HepG2 (cell line): ENCODE measurements at regions not wholly inside any gene's neighbourhood (a gene's known extent, or its start where the extent isn't known, plus 50 kb on each side); places are given as distances from the start of the nearest gene placed in this dataset.
A peak's percentile ranks its signal among the peaks of the same experiment; 100 is the strongest.

Source experiments
- ATAC-seq: fragments of 200-7000 bp; cut with Tn5 transposase; 3 replicates; pipeline ENCODE4 v1.9.1; 2020; ENCODE audit warnings: mild to moderate bottlenecking, moderate library complexity
- BruUV-seq: library from RNA; stranded (reverse); fragments of 400-500 nt; replicated peaks from 2 replicates; lab custom pipeline; 2021; lab: Mats Ljungman, UMichigan
- CTCF ChIA-PET: fragments of 300-600 bp; formaldehyde crosslinking; extraction: SDS; loops from one replicate; lab custom pipeline; 2021; ENCODE audit warnings: low total read pairs, inconsistent platforms, low intra/inter-chr PET ratio; lab: Yijun Ruan, JAX
- POLR2A ChIA-PET: fragments of 350-600 bp; sonication (Branson Sonifier 250); formaldehyde crosslinking; loops from one replicate; lab custom pipeline; 2020; ENCODE audit warnings: antibody characterized with exemption, inconsistent platforms; lab: Yijun Ruan, JAX
- DNase-seq: peaks from one replicate; pipeline ENCODE4 v3.0.0-alpha.2; 2015; ENCODE audit warnings: low spot score
- FAIRE-seq: peaks from 3 replicates; lab custom pipeline; 2011; peaks lifted over from hg19 to GRCh38; lab: Jason Lieb, UNC
- H2AFZ ChIP-seq: one replicate; pipeline ENCODE4 v1.6.1; 2011; ENCODE audit warnings: low read length, inconsistent platforms
- H3K27ac ChIP-seq: fragments of 300-600 bp; 3 replicates; pipeline ENCODE4 v1.8.0; 2011; ENCODE audit warnings: mixed run types, mild to moderate bottlenecking, mixed read lengths, low read length, inconsistent platforms; ENCODE audit not compliant: insufficient read depth; ENCODE audit errors: extremely low read length
- H3K27me3 ChIP-seq, 2 experiments: fragments of 200-600 bp in 1 of 2; 2 replicates in 1 of 2; 3 replicates in 1 of 2; pipeline versions ENCODE4 v1.6.0 to v1.8.0; 2011; ENCODE audit warnings: low read length in 2 of 2, mild to moderate bottlenecking in 2 of 2, moderate library complexity in 2 of 2, inconsistent platforms in 1 of 2; ENCODE audit not compliant: insufficient read depth in 2 of 2, control insufficient read depth in 1 of 2
- H3K36me3 ChIP-seq, 2 experiments: fragments of 200-600 bp in 1 of 2; replicated peaks in 1 of 2; 2 replicates in 1 of 2; 3 replicates in 1 of 2; pipeline versions ENCODE4 v1.5.1 to v1.8.0; 2011; ENCODE audit warnings: low read length in 2 of 2, inconsistent platforms in 1 of 2; ENCODE audit not compliant: insufficient read depth in 2 of 2, control insufficient read depth in 1 of 2
- H3K4me1 ChIP-seq: 2 replicates; pipeline ENCODE4 v1.5.1; 2012; ENCODE audit warnings: low read length, inconsistent platforms; ENCODE audit not compliant: insufficient read depth
- H3K4me2 ChIP-seq: 2 replicates; pipeline ENCODE4 v1.6.0; 2011; ENCODE audit warnings: low read depth, low read length, inconsistent platforms
- H3K4me3 ChIP-seq, 3 experiments: fragments of 200-600 bp in 1 of 3; sonication (generic), shearing (Covaris generic) in 1 of 3; replicated peaks in 1 of 3; 2 replicates each; pipeline ENCODE4 v1.5.1; 2011 to 2016; ENCODE audit warnings: low read length in 3 of 3, inconsistent platforms in 2 of 3, low read depth in 2 of 3, mild to moderate bottlenecking in 2 of 3, control low read depth in 1 of 3, mixed read lengths in 1 of 3; ENCODE audit not compliant: insufficient read depth in 1 of 3
- H3K79me2 ChIP-seq: one replicate; pipeline ENCODE4 v1.6.1; 2011; ENCODE audit warnings: low read length, inconsistent platforms; ENCODE audit not compliant: insufficient read depth
- H3K9ac ChIP-seq: 2 replicates; pipeline ENCODE4 v1.6.0; 2011; ENCODE audit warnings: mild to moderate bottlenecking, low read depth, low read length, inconsistent platforms; ENCODE audit not compliant: insufficient read depth
- H3K9me3 ChIP-seq: 2 replicates; pipeline ENCODE4 v1.5.1; 2012; ENCODE audit warnings: mild to moderate bottlenecking, low read length
- H4K20me1 ChIP-seq: 2 replicates; pipeline ENCODE4 v1.6.0; 2011; ENCODE audit warnings: inconsistent platforms, mild to moderate bottlenecking, low read length, moderate library complexity; ENCODE audit not compliant: insufficient read depth
- ARID2 ChIP-seq: sonication (generic); formaldehyde crosslinking; IDR thresholded peaks from 2 replicates; pipeline ENCODE4 v1.8.1; 2022; ENCODE audit warnings: mild to moderate bottlenecking, missing genetic modification reagents, borderline replicate concordance
- ETV5 ChIP-seq: IDR thresholded peaks from 2 replicates; pipeline ENCODE4 v1.6.1; 2018; ENCODE audit warnings: missing biosample characterization, missing genetic modification reagents, inconsistent platforms, borderline replicate concordance
- MYNN ChIP-seq: sonication (generic); formaldehyde crosslinking; IDR thresholded peaks from 2 replicates; pipeline ENCODE4 v1.4.0; 2020; ENCODE audit warnings: mild to moderate bottlenecking, low read depth, missing genetic modification reagents
- PRDM15 ChIP-seq: sonication (generic); formaldehyde crosslinking; IDR thresholded peaks from 2 replicates; pipeline ENCODE4 v1.4.0; 2020; ENCODE audit warnings: missing genetic modification reagents
- ZMAT3 ChIP-seq: sonication (generic); formaldehyde crosslinking; conservative IDR thresholded peaks from 2 replicates; pipeline ENCODE4 v1.7.0; 2021; ENCODE audit warnings: missing genetic modification reagents
- ZMAT5 ChIP-seq: sonication (generic); formaldehyde crosslinking; IDR thresholded peaks from 2 replicates; pipeline ENCODE4 v1.5.0; 2020; ENCODE audit warnings: mild to moderate bottlenecking, low read depth, missing genetic modification reagents, borderline replicate concordance
- ZNF253 ChIP-seq: sonication (generic); formaldehyde crosslinking; IDR thresholded peaks from 2 replicates; pipeline ENCODE4 v1.8.0; 2022; ENCODE audit warnings: mild to moderate bottlenecking, missing genetic modification reagents, borderline replicate concordance
- ZNF780A ChIP-seq: sonication (generic); formaldehyde crosslinking; IDR thresholded peaks from 2 replicates; pipeline ENCODE4 v1.8.0; 2022; ENCODE audit warnings: mild to moderate bottlenecking, missing genetic modification reagents, moderate library complexity
- ZNF83 ChIP-seq: sonication (generic); formaldehyde crosslinking; IDR thresholded peaks from 2 replicates; pipeline ENCODE4 v1.4.0; 2020; ENCODE audit warnings: missing genetic modification reagents, mild to moderate bottlenecking, borderline replicate concordance
- WGBS: methylation state at CpG from one replicate; pipeline ENCODE4 v1.1.6; 2017; ENCODE audit warnings: low lambda C conversion rate; 5-methylcytosine and 5-hydroxymethylcytosine counted together
- in situ Hi-C: cut with HindIII; loops from 2 replicates; pipeline ENCODE4 v1.10.0; 2017; ENCODE audit warnings: low pct_unique_long_range_greater_than_20kb; ENCODE audit not compliant: extremely low pct_ligation_motif_present
- intact Hi-C: fragments of 100-400 bp; cut with micrococcal nuclease; formaldehyde crosslinking; loops from one replicate; pipeline ENCODE4 v1.10.0; 2022; ENCODE audit not compliant: unreplicated experiment
- TF ChIP-seq, protein P1 (sequence below): sonication (generic); formaldehyde crosslinking; conservative IDR thresholded peaks from 2 replicates; pipeline ENCODE4 v1.4.0; 2020; ENCODE audit warnings: mild to moderate bottlenecking, missing genetic modification reagents, moderate library complexity
- TF ChIP-seq, protein P2 (sequence below), 2 experiments: sonication (generic) in 1 of 2; formaldehyde crosslinking in 1 of 2; IDR thresholded peaks; 2 replicates each; pipeline versions ENCODE4 v1.4.0 to v1.6.1; 2016 to 2020; ENCODE audit warnings: borderline replicate concordance in 1 of 2, low read depth in 1 of 2, mild to moderate bottlenecking in 1 of 2, missing genetic modification reagents in 1 of 2

GRCh38 chrX:42027367-42028000, 104.1 kb upstream of the CASK start:
- no peak overlapping the region for H3K9ac ChIP-seq
- peak; percentile 15 for DNase-seq
- H2AFZ ChIP-seq, result no peak overlapping the region
- H3K4me1 ChIP-seq, result peaks cover 23% of the 10 kb centered on the region
- no TSS peak for BruUV-seq
- H4K20me1 ChIP-seq, result no peaks in the 10 kb centered on the region
- H3K4me2 ChIP-seq, result peak overlapping the region; percentile 60
- intact Hi-C loops, result no loop called here
- no peaks in the 10 kb centered on the region for H3K36me3 ChIP-seq
- ATAC-seq, result peak; percentile 52; the same call in 2 of the 3 replicates
- no peaks in the 10 kb centered on the region for H3K9me3 ChIP-seq
- 0% methylated on average over 2 of the region's 3 CpGs for WGBS
- in situ Hi-C loops, result no loop called here
- H3K4me3 ChIP-seq, result peak overlapping the region in 2 of 3 experiments; percentile 16; a peak in 1 of 6 replicates
- no peaks in the 10 kb centered on the region for H3K27me3 ChIP-seq
- no peak for FAIRE-seq
- H3K79me2 ChIP-seq, result no peaks in the 10 kb centered on the region
- H3K27ac ChIP-seq, result no peak overlapping the region
- ChIA-PET CTCF (no interaction called here), POLR2A (no interaction called here)
- TF ChIP-seq MYNN (CRISPR knock-in tag) (no peak), ZMAT5 (no peak), ARID2 (no peak), ZMAT3 (CRISPR knock-in tag) (no peak), ZNF253 (CRISPR knock-in tag) (no peak), ETV5 (CRISPR knock-in tag) (no peak), PRDM15 (CRISPR knock-in tag) (no peak), ZNF780A (CRISPR knock-in tag) (no peak), ZNF83 (no peak)
- TF ChIP-seq, protein P1, sequence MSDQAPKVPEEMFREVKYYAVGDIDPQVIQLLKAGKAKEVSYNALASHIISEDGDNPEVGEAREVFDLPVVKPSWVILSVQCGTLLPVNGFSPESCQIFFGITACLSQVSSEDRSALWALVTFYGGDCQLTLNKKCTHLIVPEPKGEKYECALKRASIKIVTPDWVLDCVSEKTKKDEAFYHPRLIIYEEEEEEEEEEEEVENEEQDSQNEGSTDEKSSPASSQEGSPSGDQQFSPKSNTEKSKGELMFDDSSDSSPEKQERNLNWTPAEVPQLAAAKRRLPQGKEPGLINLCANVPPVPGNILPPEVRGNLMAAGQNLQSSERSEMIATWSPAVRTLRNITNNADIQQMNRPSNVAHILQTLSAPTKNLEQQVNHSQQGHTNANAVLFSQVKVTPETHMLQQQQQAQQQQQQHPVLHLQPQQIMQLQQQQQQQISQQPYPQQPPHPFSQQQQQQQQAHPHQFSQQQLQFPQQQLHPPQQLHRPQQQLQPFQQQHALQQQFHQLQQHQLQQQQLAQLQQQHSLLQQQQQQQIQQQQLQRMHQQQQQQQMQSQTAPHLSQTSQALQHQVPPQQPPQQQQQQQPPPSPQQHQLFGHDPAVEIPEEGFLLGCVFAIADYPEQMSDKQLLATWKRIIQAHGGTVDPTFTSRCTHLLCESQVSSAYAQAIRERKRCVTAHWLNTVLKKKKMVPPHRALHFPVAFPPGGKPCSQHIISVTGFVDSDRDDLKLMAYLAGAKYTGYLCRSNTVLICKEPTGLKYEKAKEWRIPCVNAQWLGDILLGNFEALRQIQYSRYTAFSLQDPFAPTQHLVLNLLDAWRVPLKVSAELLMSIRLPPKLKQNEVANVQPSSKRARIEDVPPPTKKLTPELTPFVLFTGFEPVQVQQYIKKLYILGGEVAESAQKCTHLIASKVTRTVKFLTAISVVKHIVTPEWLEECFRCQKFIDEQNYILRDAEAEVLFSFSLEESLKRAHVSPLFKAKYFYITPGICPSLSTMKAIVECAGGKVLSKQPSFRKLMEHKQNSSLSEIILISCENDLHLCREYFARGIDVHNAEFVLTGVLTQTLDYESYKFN, result 0 out of 2 replicates have a peak, but pooled peaks have one; percentile 28
- TF ChIP-seq, protein P2, sequence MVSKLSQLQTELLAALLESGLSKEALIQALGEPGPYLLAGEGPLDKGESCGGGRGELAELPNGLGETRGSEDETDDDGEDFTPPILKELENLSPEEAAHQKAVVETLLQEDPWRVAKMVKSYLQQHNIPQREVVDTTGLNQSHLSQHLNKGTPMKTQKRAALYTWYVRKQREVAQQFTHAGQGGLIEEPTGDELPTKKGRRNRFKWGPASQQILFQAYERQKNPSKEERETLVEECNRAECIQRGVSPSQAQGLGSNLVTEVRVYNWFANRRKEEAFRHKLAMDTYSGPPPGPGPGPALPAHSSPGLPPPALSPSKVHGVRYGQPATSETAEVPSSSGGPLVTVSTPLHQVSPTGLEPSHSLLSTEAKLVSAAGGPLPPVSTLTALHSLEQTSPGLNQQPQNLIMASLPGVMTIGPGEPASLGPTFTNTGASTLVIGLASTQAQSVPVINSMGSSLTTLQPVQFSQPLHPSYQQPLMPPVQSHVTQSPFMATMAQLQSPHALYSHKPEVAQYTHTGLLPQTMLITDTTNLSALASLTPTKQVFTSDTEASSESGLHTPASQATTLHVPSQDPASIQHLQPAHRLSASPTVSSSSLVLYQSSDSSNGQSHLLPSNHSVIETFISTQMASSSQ (IDR thresholded peaks at IDR 0.05; ENCODE audit: low read depth), result no peak
- TF ChIP-seq, protein P2 (CRISPR knock-in tag; IDR thresholded peaks at IDR 0.05; ENCODE audit: borderline replicate concordance), result peak; percentile 67; the same call in 1 of the 2 replicates
